Putamen (tissue), 1 donor: ENCODE measurements at regions not wholly inside any gene's neighbourhood (a gene's known extent, or its start where the extent isn't known, plus 50 kb on each side); places are given as distances from the start of the nearest gene placed in this dataset.

Experiments
- DNase-seq: peaks from one replicate; pipeline ENCODE4 v3.0.0-alpha.2; 2016; ENCODE audit warnings: low spot score

GRCh38 chr10:88129013-88129412, 265.6 kb downstream of the PTEN start:
- DNase-seq = no peak

- DNase-seq = no peak
Observed at GRCh38 chr10:88130912-88131311, 267.5 kb downstream of the PTEN start.

GRCh38 chr10:88131511-88132139, 268.2 kb downstream of the PTEN start:
- no peak for DNase-seq

- no peak for DNase-seq
Observed at GRCh38 chr10:88136712-88137111, 273.3 kb downstream of the PTEN start.

GRCh38 chr10:88138319-88138848, 275.0 kb downstream of the PTEN start:
- DNase-seq = no peak

- no peak for DNase-seq
Observed at GRCh38 chr10:88147000-88147798, 283.8 kb downstream of the PTEN start.

- DNase-seq = no peak
Observed at GRCh38 chr10:88149906-88150305, 286.5 kb downstream of the PTEN start.

- no peak for DNase-seq
Observed at GRCh38 chr10:88150339-88150738, 286.9 kb downstream of the PTEN start.

GRCh38 chr10:88152728-88153133, 289.3 kb downstream of the PTEN start:
- no peak for DNase-seq

- no peak for DNase-seq
Observed at GRCh38 chr10:88154596-88155250, 291.3 kb downstream of the PTEN start.

- DNase-seq = no peak
Observed at GRCh38 chr10:88156341-88156740, 292.9 kb downstream of the PTEN start.

- DNase-seq = no peak
Observed at GRCh38 chr10:88157981-88158465, 294.6 kb downstream of the PTEN start.

- no peak for DNase-seq
Observed at GRCh38 chr10:88158526-88159122, 295.2 kb downstream of the PTEN start.

- no peak for DNase-seq
Observed at GRCh38 chr10:88159127-88159829, 295.9 kb downstream of the PTEN start.

- no peak for DNase-seq
Observed at GRCh38 chr10:88161070-88161469, 297.6 kb downstream of the PTEN start.

- DNase-seq = no peak
Observed at GRCh38 chr10:88161756-88162155, 298.3 kb downstream of the PTEN start.

GRCh38 chr10:88162852-88163251, 299.4 kb downstream of the PTEN start:
- no peak for DNase-seq

- no peak for DNase-seq
Observed at GRCh38 chr10:88163572-88163971, 300.1 kb downstream of the PTEN start.

- no peak for DNase-seq
Observed at GRCh38 chr10:88164471-88164870, 301.0 kb downstream of the PTEN start.

GRCh38 chr10:88165849-88166271, 302.4 kb downstream of the PTEN start:
- DNase-seq = peak; percentile 7

GRCh38 chr10:88168171-88169036, 305.0 kb downstream of the PTEN start:
- no peak for DNase-seq
